Upper lobe of left lung (tissue), 4 donors: ENCODE measurements at regions not wholly inside any gene's neighbourhood (a gene's known extent, or its start where the extent isn't known, plus 50 kb on each side); places are given as distances from the start of the nearest gene placed in this dataset.

Experiments used
- CTCF ChIP-seq, 6 experiments: fragments of 450-650 bp in 4 of 6; fragments of 200-600 bp in 2 of 6; sonication (generic) in 2 of 6; IDR thresholded peaks; one replicate each; pipeline ENCODE4 v1.5.1; 2016 to 2019; ENCODE audit warnings: antibody characterized with exemption in 6 of 6
- POLR2A ChIP-seq, 4 donors: fragments of 450-650 bp; IDR thresholded peaks; one replicate each; pipeline ENCODE4 v1.5.1; 2016 to 2017; ENCODE audit warnings: antibody characterized with exemption in 4 of 4, mild to moderate bottlenecking in 2 of 4
- POLR2AphosphoS5 ChIP-seq, 2 donors: sonication (generic); formaldehyde crosslinking; IDR thresholded peaks; one replicate each; pipeline ENCODE4 v1.5.1; 2017; ENCODE audit warnings: antibody characterized with exemption in 2 of 2

- no peak for TF ChIP-seq CTCF (IDR thresholded peaks at IDR 0.05)
- no peak for TF ChIP-seq POLR2A (IDR thresholded peaks at IDR 0.05)
- TF ChIP-seq POLR2AphosphoS5 (IDR thresholded peaks at IDR 0.05) = no peak
Measured at GRCh38 chr7:11228515-11228914, 254.8 kb downstream of the PHF14 start.
